GM18508 (cell line): ENCODE measurements at regions not wholly inside any gene's neighbourhood (a gene's known extent, or its start where the extent isn't known, plus 50 kb on each side); places are given as distances from the start of the nearest gene placed in this dataset.
"Not testable (repeated sequence)": the region's sequence is repeated elsewhere in the genome, so short reads cannot be mapped to it uniquely, and the experiment has no call there.

Source experiments
- ATAC-seq: cut with Tn5 transposase; IDR thresholded peaks from one replicate; pipeline ENCODE4 v1.9.1; 2021; ENCODE audit warnings: moderate number of reproducible peaks; ENCODE audit not compliant: insufficient read depth, unreplicated experiment

DNA sequence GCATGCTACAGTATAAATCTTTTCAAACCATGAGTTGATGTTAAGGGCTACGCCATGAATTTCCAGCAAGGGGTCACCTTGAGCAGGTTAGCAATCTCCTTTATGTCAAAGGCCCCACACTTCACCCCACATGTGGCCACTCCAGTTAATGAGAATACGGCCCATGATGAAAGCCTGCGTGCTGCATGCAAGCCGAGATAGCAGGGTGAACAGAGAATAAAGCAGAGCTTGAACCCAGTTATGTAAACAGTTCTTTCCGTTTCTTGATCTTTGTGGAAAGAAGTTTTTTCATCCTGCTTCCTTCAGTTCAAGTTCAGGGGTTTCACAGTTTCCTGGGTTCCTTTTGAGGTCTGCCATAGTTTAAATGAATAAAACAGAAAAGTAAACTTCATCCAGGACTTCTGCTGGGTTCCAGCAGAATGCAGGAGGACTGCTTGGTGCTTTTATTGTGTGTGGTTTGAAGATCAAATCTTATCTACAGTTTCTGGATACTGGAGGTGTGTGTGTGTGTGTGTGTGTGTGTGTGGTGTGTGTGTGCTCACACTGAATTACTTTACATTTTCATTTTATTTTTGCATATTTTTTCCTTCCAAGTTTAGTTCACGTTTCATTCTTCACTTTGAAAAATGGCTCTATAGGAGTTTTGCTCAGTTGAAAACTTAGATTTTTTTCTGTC is 87.1 kb downstream of the HMHB1 start:
- ATAC-seq: no peak

DNA sequence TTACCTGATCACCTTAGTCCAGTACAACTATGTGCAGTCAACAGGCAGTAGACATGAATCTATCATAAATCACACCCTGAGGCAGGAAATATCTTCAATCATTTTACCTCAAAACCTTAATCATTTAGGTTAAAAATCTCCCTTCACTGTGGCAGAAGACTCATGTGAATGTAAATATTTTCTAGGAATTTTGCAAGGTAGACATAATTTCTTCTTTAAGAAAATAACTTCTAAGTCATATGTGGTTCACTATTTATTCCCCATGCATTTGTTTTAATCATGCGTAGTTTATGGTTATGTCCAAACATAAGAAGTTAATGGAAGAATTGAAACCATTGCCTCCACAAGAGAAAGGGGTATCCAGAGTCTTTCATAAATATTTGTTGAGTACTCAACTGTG is 97.0 kb downstream of the HMHB1 start:
- no peak for ATAC-seq

DNA sequence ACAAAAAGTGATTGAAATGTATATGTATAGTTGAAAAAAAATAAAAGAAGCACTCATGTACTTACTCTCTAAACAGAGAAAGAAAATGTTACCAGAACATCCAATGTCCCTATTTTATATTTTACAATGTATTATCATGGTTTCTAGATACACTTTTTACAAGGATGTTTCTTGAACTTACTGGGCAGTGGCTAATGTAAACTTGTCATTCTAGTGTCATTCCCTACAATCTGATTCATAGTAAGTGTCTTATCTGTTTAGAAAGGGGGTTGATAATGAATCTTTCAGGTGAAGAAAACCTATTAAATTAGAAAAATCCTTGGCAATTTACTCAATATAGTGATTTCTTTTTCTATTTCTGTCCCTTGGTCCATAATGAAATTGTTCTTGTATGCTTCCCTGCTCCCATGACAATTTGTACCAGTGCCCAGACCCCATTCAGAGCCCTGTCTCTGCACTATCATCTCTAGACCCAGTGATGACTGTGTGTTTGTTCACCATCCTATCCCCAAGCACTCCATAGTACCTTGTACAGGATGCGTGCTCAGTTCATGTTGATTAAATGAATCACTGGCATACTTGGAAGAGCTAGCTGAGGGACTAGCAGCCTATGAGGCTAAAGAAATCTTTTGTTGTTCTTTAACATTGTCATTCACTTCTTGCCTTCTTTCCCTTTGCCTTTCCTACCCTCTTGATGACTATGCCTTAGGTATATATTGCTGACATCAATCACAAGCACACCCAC is 101.2 kb downstream of the HMHB1 start:
- no peak for ATAC-seq

- ATAC-seq: no peak
Measured at GRCh38 chr5:143914756-143915155, 102.8 kb downstream of the HMHB1 start.

DNA sequence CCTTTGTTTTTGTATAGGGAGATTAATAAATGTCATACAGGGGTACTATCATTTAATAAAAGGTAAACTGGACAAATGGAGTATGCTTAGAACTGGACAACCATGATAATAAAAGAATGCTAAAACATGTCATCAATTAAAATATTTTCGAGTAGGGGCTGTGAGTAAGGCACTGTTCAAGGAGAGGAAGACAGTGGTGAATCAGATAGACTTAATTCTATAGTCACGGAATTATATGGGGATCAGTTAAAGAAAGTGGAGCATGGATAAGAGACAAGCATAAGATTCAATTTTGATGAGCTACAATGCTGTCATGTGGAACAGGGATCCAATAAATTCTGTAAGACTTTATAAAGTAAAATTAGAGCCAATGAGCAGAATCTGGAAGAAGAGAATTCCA is 104.5 kb downstream of the HMHB1 start:
- ATAC-seq: no peak

- no peak for ATAC-seq
Measured at GRCh38 chr5:143918961-143919360, 107.0 kb downstream of the HMHB1 start.

DNA sequence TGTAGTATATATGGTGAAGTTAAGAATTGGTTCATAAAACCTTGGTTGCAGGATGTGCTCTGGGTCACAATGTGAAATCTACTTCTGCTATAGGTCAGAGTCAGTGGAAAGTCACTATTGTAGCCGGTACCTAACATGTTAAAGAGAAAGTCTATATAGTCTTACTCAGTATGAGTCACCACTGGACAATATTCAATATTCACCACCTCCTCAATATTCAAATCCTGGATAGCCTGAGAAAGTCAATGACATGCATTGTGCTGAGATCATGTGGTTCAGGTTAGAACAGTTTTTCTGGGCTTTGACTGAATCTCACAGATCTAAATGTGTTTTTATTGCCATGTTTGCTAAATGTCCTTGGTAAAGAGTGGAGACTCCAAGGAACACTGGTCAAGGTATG is 108.8 kb downstream of the HMHB1 start:
- no peak for ATAC-seq

GRCh38 chr5:143921525-143922311 is 109.8 kb downstream of the HMHB1 start:
- ATAC-seq: no peak

DNA sequence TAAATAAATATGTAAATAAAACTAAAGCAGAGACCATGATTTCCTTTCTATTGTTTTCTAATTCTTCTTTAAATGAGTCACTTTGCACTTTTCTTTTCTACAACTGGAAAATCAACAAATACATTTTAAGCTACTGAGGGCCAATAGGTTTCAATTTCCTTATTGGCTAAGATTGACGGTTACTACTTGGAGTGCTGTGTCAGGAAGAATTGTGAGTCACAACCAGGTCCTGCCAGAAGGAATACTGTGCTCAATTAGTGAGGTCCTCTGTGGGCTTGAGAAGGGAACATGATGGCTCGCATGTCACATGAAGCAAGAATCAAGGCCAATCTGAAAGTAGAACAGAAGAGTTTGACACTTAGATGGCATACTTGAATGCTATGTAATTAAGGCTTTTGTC is 110.8 kb downstream of the HMHB1 start:
- no peak for ATAC-seq

DNA sequence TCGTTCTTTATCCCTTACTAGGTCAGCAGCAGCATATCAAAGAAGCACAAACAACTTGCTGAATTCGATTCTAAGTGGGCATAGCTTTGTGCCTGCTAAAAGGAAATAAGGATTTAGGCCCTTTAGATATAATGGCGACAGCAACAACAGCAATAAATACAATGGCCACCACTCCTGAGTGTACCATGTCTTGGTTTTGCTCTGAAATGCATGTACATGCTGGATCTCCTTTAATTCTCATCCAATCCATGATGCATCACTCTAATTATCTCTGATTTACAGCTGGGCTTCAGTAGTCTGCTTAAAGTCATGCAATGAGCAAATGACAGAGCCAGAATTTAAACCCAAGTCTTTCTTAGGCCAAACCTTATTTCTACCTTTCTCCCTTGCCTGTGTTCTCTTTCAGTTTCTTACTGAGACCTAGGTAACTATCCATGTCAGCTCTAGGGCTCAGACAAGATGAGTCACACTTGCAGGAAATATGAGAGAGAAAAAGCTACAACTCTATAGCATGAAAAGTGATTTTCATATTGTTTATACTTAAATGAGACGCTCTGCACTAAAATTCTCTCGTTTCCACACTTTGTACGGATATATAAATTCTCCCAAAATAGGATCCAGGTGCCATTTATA is 111.8 kb downstream of the HMHB1 start:
- ATAC-seq: no peak

- no peak for ATAC-seq
Measured at GRCh38 chr5:143924311-143924978, 112.5 kb downstream of the HMHB1 start.

DNA sequence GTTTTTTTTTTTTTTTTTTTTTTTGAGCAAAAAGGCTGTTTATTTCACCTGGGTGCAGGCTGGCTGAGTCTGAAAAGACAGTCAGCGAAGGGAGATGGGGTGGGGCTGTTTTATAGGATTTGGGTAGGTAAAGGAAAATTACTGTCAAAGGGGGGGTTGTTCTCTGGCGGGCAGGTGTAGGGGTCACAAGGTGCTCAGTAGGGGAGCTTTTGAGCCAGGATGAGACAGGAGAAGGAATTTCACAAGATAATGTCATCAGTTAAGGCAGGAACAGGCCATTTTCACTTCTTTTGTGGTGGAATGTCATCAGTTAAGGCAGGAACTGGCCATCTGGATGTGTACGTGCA is 113.0 kb downstream of the HMHB1 start:
- ATAC-seq: not testable (repeated sequence)

GRCh38 chr5:143929486-143929885 is 117.5 kb downstream of the HMHB1 start:
- no peak for ATAC-seq

DNA sequence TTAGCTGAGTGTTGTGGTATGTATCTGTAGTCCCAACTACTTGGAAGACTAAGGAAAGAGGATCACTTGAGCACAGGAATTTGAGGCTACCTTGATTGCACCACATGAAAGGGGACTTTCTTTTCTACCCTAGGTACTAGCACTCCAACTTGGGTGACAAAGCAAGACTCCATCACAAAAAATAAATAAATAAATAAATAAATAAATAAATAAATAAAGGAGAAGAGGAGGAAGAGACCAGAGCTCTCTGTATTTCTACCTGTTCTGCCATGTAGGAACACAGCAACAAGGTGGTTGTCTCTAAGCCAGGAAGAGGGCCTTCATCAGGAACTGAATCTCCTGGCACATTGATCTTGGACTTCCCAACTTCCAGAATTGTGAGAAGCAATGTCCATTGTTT is 118.6 kb downstream of the HMHB1 start:
- no peak for ATAC-seq

DNA sequence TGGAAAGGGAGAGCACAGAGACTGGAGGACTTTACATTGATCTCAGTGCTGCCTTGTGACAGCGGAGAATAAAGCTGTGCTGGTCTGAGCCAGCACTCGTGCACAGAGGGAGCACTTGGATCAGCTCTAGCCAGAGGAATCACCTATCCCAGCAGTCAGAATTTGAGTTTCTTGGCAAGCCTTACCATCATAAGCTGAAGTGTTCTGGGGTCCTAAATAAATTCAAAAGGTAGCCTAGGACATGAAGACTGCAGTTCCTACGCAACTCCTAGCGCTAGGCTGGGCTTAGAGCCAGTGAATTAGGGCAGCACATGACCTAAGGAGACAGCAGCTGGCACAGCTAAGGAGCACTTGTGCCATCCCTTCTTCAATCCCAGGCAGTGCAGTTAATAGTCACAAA is 119.5 kb downstream of the HMHB1 start:
- no peak for ATAC-seq

- no peak for ATAC-seq
Measured at GRCh38 chr5:143931986-143932385, 120.0 kb downstream of the HMHB1 start.

DNA sequence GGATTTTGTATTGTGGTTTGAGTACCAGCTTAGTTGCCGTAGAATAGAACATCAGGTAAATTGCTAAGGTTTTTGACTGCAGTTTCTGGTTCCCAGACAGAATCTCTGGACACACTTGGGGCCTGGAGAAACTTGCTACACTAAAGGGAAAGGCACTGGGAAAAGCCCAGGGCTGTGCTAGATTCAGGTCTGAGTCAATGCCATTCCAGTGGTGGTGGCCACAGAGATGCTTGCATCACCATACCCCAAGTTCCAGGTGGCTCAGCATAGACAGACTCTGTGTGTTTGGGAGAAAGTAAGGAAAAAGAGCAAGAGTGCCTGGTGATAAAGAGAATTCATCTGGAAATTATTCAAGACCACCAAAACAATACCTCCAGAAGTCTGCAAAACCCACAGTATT is 120.6 kb downstream of the HMHB1 start:
- no peak for ATAC-seq

DNA sequence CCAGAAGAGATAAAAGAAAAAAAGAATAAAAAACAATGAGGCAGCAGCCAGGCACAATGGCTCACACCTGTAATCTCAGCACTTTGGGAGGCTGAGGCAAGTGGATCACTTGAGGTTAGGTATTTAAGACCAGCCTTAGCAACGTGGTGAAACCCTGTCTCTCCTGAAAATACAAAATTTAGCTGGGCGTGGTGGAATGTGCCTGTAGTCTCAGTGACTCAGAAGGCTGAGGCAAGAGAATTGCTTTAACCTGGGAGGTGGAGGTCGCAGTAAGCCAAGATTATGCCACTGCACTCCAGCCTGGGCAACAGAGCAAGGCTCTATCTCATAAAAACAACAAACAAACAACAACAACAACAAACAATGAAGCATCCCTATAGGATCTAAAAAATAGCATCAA is 121.5 kb downstream of the HMHB1 start:
- no peak for ATAC-seq

DNA sequence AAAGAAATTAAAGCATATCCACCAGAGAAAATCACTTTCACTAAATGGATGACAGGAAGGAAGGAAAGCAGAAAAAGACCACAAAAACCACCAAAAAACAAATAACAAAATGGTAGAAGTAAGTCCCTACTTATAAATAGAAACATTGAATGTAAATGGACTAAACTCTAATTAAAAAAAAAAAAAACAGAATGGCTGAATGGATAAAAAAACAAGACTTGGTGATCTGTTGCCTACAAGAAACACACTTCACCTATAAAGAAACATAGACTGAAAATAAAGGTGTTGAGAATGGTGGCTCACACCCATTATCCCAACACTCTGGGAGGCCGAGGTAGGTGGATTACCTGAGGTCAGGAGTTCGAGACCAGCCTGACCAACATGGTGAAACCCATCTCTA is 122.9 kb downstream of the HMHB1 start:
- no peak for ATAC-seq

- ATAC-seq: no peak
Measured at GRCh38 chr5:143938230-143938629, 126.3 kb downstream of the HMHB1 start.
